ENCODE measurements at regions not wholly inside any gene's neighbourhood (a gene's known extent, or its start where the extent isn't known, plus 50 kb on each side); places are given as distances from the start of the nearest gene placed in this dataset.

DNA sequence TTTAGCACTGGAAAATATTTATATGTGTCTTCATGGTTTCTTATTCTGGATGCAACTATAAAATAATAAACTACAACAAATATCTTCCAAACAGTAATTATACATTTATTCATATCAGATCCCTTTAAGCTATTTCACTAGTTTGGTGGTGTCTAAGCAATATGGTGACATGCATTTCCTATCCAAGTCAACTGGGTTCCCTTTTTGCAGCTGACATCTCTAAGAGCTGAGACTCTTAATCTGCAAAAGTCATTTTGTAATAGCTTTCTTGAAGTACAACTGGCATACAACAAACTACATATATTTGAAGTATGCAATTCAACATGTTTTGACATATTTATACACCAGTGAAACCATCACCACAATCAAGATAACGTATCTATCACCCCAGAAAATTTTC lies 59.9 kb upstream of the SLC1A4 start:
- no peak overlapping the region for H3K9ac ChIP-seq (ENCODE audit: insufficient read depth, low read depth, low read length)
- CTCF ChIA-PET (ENCODE audit: low intra/inter-chr PET ratio, low total read pairs): no interaction called here
- 0 out of 2 replicates have a peak, but pooled peaks cover 8% of the 10 kb centered on the region for H3K4me1 ChIP-seq (ENCODE audit: insufficient read depth, low read length)
- ATAC-seq: no peak
- no peaks in the 10 kb centered on the region for H3K9me3 ChIP-seq (ENCODE audit: low read length)
- intact Hi-C loops (cut with micrococcal nuclease; ENCODE audit: unreplicated experiment): no loop called here
- WGBS (ENCODE audit: low lambda C conversion rate): 12% methylated on average over 1 of the region's 1 CpG
- in situ Hi-C loops (cut with HindIII; ENCODE audit: extremely low pct_ligation_motif_present, low pct_unique_long_range_greater_than_20kb): no loop called here
- FAIRE-seq: no peak
- H3K27me3 ChIP-seq (ENCODE audit: control insufficient read depth in 1 of 2, insufficient read depth in 2 of 2, low read length in 2 of 2): peaks cover 0 to 26% of the 10 kb centered on the region in 2 experiments; a peak in 3 of 5 replicates
- BruUV-seq (replicated peaks): no TSS peak
- H3K36me3 ChIP-seq (replicated peaks in 1 of 2; ENCODE audit: control insufficient read depth in 1 of 2, insufficient read depth in 2 of 2, low read length in 2 of 2): no peaks in the 10 kb centered on the region
- no peak for DNase-seq (ENCODE audit: low spot score)
- no peaks in the 10 kb centered on the region for H4K20me1 ChIP-seq (ENCODE audit: insufficient read depth, low read length)
- no peak overlapping the region for H3K27ac ChIP-seq (ENCODE audit: extremely low read length, insufficient read depth, low read length)
- H2AFZ ChIP-seq (ENCODE audit: low read length): no peak overlapping the region
- no peak overlapping the region for H3K4me2 ChIP-seq (ENCODE audit: low read depth, low read length)
- POLR2A ChIA-PET: no interaction called here
- no peaks in the 10 kb centered on the region for H3K79me2 ChIP-seq (ENCODE audit: insufficient read depth, low read length)
- no peak overlapping the region for H3K4me3 ChIP-seq (replicated peaks in 1 of 3; ENCODE audit: insufficient read depth in 1 of 3, low read depth in 2 of 3, low read length in 3 of 3)
- no peak for TF ChIP-seq ZFAT (CRISPR knock-in tag; conservative IDR thresholded peaks at IDR 0.05)
- no peak for TF ChIP-seq ZEB1 (IDR thresholded peaks at IDR 0.05; ENCODE audit: insufficient replicate concordance, low read depth)
- TF ChIP-seq, protein P1, sequence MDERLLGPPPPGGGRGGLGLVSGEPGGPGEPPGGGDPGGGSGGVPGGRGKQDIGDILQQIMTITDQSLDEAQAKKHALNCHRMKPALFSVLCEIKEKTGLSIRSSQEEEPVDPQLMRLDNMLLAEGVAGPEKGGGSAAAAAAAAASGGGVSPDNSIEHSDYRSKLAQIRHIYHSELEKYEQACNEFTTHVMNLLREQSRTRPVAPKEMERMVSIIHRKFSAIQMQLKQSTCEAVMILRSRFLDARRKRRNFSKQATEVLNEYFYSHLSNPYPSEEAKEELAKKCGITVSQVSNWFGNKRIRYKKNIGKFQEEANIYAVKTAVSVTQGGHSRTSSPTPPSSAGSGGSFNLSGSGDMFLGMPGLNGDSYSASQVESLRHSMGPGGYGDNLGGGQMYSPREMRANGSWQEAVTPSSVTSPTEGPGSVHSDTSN (CRISPR knock-in tag; IDR thresholded peaks at IDR 0.05): no peak
- TF ChIP-seq IRF2 (CRISPR knock-in tag; IDR thresholded peaks at IDR 0.05): no peak
- TF ChIP-seq ZNF652 (CRISPR knock-in tag; IDR thresholded peaks at IDR 0.05; ENCODE audit: borderline replicate concordance, low read depth): no peak
- no peak for TF ChIP-seq EED (CRISPR knock-in tag; IDR thresholded peaks at IDR 0.05)
- TF ChIP-seq, protein P2, sequence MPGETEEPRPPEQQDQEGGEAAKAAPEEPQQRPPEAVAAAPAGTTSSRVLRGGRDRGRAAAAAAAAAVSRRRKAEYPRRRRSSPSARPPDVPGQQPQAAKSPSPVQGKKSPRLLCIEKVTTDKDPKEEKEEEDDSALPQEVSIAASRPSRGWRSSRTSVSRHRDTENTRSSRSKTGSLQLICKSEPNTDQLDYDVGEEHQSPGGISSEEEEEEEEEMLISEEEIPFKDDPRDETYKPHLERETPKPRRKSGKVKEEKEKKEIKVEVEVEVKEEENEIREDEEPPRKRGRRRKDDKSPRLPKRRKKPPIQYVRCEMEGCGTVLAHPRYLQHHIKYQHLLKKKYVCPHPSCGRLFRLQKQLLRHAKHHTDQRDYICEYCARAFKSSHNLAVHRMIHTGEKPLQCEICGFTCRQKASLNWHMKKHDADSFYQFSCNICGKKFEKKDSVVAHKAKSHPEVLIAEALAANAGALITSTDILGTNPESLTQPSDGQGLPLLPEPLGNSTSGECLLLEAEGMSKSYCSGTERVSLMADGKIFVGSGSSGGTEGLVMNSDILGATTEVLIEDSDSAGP (CRISPR knock-in tag; IDR thresholded peaks at IDR 0.05; ENCODE audit: borderline replicate concordance): no peak
- TF ChIP-seq, protein P3, sequence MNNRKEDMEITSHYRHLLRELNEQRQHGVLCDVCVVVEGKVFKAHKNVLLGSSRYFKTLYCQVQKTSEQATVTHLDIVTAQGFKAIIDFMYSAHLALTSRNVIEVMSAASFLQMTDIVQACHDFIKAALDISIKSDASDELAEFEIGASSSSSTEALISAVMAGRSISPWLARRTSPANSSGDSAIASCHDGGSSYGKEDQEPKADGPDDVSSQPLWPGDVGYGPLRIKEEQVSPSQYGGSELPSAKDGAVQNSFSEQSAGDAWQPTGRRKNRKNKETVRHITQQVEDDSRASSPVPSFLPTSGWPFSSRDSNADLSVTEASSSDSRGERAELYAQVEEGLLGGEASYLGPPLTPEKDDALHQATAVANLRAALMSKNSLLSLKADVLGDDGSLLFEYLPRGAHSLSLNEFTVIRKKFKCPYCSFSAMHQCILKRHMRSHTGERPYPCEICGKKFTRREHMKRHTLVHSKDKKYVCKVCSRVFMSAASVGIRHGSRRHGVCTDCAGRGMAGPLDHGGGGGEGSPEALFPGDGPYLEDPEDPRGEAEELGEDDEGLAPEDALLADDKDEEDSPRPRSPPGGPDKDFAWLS (CRISPR knock-in tag; IDR thresholded peaks at IDR 0.05; ENCODE audit: borderline replicate concordance): no peak
- TF ChIP-seq IRX3 (CRISPR knock-in tag; IDR thresholded peaks at IDR 0.05; ENCODE audit: borderline replicate concordance, low read depth): no peak
- TF ChIP-seq, protein P4, sequence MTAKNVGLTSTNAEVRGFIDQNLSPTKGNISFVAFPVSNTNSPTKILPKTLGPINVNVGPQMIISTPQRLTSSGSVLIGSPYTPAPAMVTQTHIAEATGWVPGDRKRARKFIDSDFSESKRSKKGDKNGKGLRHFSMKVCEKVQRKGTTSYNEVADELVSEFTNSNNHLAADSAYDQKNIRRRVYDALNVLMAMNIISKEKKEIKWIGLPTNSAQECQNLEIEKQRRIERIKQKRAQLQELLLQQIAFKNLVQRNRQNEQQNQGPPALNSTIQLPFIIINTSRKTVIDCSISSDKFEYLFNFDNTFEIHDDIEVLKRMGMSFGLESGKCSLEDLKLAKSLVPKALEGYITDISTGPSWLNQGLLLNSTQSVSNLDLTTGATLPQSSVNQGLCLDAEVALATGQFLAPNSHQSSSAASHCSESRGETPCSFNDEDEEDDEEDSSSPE (CRISPR knock-in tag; IDR thresholded peaks at IDR 0.05): no peak
- no peak for TF ChIP-seq ZFP62 (CRISPR knock-in tag; IDR thresholded peaks at IDR 0.05)
- no peak for TF ChIP-seq ZNF543 (CRISPR knock-in tag; IDR thresholded peaks at IDR 0.05)
- TF ChIP-seq ZNF33A (CRISPR knock-in tag; IDR thresholded peaks at IDR 0.05; ENCODE audit: borderline replicate concordance): no peak
- no peak for TF ChIP-seq THYN1 (CRISPR knock-in tag; IDR thresholded peaks at IDR 0.05; ENCODE audit: borderline replicate concordance, low read depth)
- TF ChIP-seq, protein P5, sequence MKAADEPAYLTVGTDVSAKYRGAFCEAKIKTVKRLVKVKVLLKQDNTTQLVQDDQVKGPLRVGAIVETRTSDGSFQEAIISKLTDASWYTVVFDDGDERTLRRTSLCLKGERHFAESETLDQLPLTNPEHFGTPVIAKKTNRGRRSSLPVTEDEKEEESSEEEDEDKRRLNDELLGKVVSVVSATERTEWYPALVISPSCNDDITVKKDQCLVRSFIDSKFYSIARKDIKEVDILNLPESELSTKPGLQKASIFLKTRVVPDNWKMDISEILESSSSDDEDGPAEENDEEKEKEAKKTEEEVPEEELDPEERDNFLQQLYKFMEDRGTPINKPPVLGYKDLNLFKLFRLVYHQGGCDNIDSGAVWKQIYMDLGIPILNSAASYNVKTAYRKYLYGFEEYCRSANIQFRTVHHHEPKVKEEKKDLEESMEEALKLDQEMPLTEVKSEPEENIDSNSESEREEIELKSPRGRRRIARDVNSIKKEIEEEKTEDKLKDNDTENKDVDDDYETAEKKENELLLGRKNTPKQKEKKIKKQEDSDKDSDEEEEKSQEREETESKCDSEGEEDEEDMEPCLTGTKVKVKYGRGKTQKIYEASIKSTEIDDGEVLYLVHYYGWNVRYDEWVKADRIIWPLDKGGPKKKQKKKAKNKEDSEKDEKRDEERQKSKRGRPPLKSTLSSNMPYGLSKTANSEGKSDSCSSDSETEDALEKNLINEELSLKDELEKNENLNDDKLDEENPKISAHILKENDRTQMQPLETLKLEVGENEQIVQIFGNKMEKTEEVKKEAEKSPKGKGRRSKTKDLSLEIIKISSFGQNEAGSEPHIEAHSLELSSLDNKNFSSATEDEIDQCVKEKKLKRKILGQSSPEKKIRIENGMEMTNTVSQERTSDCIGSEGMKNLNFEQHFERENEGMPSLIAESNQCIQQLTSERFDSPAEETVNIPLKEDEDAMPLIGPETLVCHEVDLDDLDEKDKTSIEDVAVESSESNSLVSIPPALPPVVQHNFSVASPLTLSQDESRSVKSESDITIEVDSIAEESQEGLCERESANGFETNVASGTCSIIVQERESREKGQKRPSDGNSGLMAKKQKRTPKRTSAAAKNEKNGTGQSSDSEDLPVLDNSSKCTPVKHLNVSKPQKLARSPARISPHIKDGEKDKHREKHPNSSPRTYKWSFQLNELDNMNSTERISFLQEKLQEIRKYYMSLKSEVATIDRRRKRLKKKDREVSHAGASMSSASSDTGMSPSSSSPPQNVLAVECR (CRISPR knock-in tag; IDR thresholded peaks at IDR 0.05; ENCODE audit: borderline replicate concordance): no peak
- TF ChIP-seq BHLHE40 (IDR thresholded peaks at IDR 0.05; ENCODE audit: low read length): no peak

Measured in HepG2 (cell line).